PC-9 (cell line): ENCODE measurements at regions not wholly inside any gene's neighbourhood (a gene's known extent, or its start where the extent isn't known, plus 50 kb on each side); places are given as distances from the start of the nearest gene placed in this dataset.

Experiments
- CTCF ChIP-seq: fragments of 200-600 bp; sonication (generic); conservative IDR thresholded peaks from 2 replicates; pipeline ENCODE4 v1.6.1; 2017; ENCODE audit warnings: mixed run types, antibody characterized with exemption, mild to moderate bottlenecking, moderate library complexity
- EZH2 ChIP-seq: fragments of 200-600 bp; sonication (generic); IDR thresholded peaks from 2 replicates; pipeline ENCODE4 v1.8.0; 2017; ENCODE audit warnings: antibody characterized with exemption, low read depth

- TF ChIP-seq EZH2, result no peak
- no peak for TF ChIP-seq CTCF
Observed at GRCh38 chr9:99488131-99489059, 266.3 kb downstream of the SEC61B start.
